CD4-positive, alpha-beta T cell (primary cell): ENCODE measurements at regions not wholly inside any gene's neighbourhood (a gene's known extent, or its start where the extent isn't known, plus 50 kb on each side); places are given as distances from the start of the nearest gene placed in this dataset.

Experiments
- ATAC-seq: fragments of 200-7000 bp; cut with Tn5 transposase; one replicate; pipeline ENCODE4 v1.10.0; 2022; ENCODE audit warnings: mild to moderate bottlenecking; ENCODE audit not compliant: poor library complexity
- CTCF ChIA-PET: fragments of 350-600 bp; sonication (Branson Sonifier 250); formaldehyde crosslinking; loops from one replicate; lab custom pipeline; 2021; ENCODE audit warnings: antibody characterized with exemption, inconsistent platforms; lab: Charles Lee
- POLR2A ChIA-PET: fragments of 350-600 bp; sonication (Branson Sonifier 250); formaldehyde crosslinking; loops from one replicate; lab custom pipeline; 2021; ENCODE audit warnings: antibody characterized with exemption, inconsistent platforms; lab: Charles Lee
- DNase-seq, 14 experiments: peaks; one replicate each; pipeline ENCODE4 v3.0.0-alpha.2; 2013 to 2020; ENCODE audit warnings: mixed read lengths in 2 of 14
- H3K27ac ChIP-seq, 2 donors: one replicate each; pipeline versions ENCODE4 v1.5.1 to v1.7.0; 2013; ENCODE audit warnings: low read length in 2 of 2, low read depth in 1 of 2, mild to moderate bottlenecking in 1 of 2
- H3K27me3 ChIP-seq, 2 experiments: 1 replicate in 1 of 2; 2 replicates in 1 of 2; pipeline versions ENCODE4 v1.6.1 to v1.7.0; 2013; ENCODE audit warnings: low read length in 2 of 2, control low read depth in 1 of 2, mild to moderate bottlenecking in 1 of 2, moderate library complexity in 1 of 2; ENCODE audit not compliant: insufficient read depth in 2 of 2, control insufficient read depth in 1 of 2
- H3K36me3 ChIP-seq: one replicate; pipeline ENCODE4 v1.6.1; 2013; ENCODE audit warnings: low read length, control low read depth; ENCODE audit not compliant: insufficient read depth
- H3K4me1 ChIP-seq: one replicate; pipeline ENCODE4 v1.6.1; 2013; ENCODE audit warnings: low read length, control low read depth; ENCODE audit not compliant: insufficient read depth
- H3K4me3 ChIP-seq: one replicate; pipeline ENCODE4 v1.5.1; 2013; ENCODE audit warnings: mild to moderate bottlenecking, low read length, moderate library complexity
- H3K9me3 ChIP-seq, 2 experiments: 1 replicate in 1 of 2; 2 replicates in 1 of 2; pipeline versions ENCODE4 v1.6.1 to v1.7.0; 2013; ENCODE audit warnings: low read length in 2 of 2, mild to moderate bottlenecking in 2 of 2, control low read depth in 1 of 2, moderate library complexity in 1 of 2; ENCODE audit not compliant: control insufficient read depth in 1 of 2, insufficient read depth in 1 of 2
- H3K27ac Mint-ChIP-seq: one replicate; pipeline ENCODE4 v1.8.0; 2020; ENCODE audit warnings: mixed read lengths
- H3K27me3 Mint-ChIP-seq: one replicate; pipeline ENCODE4 v1.8.0; 2021; ENCODE audit warnings: mixed read lengths
- H3K36me3 Mint-ChIP-seq: one replicate; pipeline ENCODE4 v1.8.0; 2021; ENCODE audit warnings: low read depth, mixed read lengths
- H3K4me1 Mint-ChIP-seq: one replicate; pipeline ENCODE4 v1.8.0; 2021; ENCODE audit warnings: low read depth, mixed read lengths
- H3K4me3 Mint-ChIP-seq: one replicate; pipeline ENCODE4 v1.8.0; 2020; ENCODE audit warnings: mild to moderate bottlenecking, mixed read lengths
- H3K9me3 Mint-ChIP-seq: one replicate; pipeline ENCODE4 v1.8.0; 2020; ENCODE audit warnings: mixed read lengths
- intact Hi-C, 2 experiments: fragments of 100-400 bp; cut with DNase I in 1 of 2; cut with micrococcal nuclease in 1 of 2; formaldehyde crosslinking; loops; one replicate each; pipeline versions ENCODE4 v1.15.1 to v1.9.0; 2023 to 2025; cut with DNase I, micrococcal nuclease
- TF ChIP-seq, protein P1 (sequence below): fragments of 200-600 bp; IDR thresholded peaks from one replicate; pipeline ENCODE4 v1.8.0; 2022; ENCODE audit warnings: antibody characterized with exemption, mild to moderate bottlenecking

DNA sequence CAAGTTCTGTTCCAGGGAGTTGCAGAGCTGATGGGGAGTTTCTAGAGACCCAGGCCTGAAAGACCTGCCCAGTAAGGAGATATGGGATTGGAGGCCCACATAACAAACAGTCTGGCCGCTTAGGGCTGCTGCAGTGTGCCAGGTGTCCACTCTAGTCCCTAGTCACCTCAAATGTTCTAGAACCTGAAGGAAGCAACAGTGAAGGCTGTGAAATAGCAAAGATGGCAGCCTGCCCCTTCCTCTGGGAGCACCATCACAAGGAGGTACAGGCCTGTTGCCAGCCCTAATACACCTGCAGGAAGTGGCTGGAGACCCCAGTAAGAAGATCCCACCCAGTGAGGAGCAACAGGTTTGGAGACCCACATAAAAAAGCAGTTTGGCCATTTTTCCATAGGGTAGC is 783.8 kb upstream of the EDIL3 start:
- intact Hi-C loops = no loop called here
- no peak for DNase-seq
- ChIA-PET POLR2A (no interaction called here), CTCF (no interaction called here)
- Mint-ChIP-seq H3K4me3 (no peak overlapping the region), H3K36me3 (no peaks in the 10 kb centered on the region), H3K27me3 (no peaks in the 10 kb centered on the region), H3K9me3 (peaks cover 5% of the 10 kb centered on the region), H3K4me1 (no peaks in the 10 kb centered on the region), H3K27ac (no peak overlapping the region)
- Histone ChIP-seq H3K27me3 (no peaks in the 10 kb centered on the region), H3K4me3 (no peak overlapping the region), H3K4me1 (no peaks in the 10 kb centered on the region), H3K27ac (no peak overlapping the region), H3K9me3 (peaks cover 0 to 16% of the 10 kb centered on the region in 2 experiments), H3K36me3 (no peaks in the 10 kb centered on the region)
- TF ChIP-seq, protein P1, sequence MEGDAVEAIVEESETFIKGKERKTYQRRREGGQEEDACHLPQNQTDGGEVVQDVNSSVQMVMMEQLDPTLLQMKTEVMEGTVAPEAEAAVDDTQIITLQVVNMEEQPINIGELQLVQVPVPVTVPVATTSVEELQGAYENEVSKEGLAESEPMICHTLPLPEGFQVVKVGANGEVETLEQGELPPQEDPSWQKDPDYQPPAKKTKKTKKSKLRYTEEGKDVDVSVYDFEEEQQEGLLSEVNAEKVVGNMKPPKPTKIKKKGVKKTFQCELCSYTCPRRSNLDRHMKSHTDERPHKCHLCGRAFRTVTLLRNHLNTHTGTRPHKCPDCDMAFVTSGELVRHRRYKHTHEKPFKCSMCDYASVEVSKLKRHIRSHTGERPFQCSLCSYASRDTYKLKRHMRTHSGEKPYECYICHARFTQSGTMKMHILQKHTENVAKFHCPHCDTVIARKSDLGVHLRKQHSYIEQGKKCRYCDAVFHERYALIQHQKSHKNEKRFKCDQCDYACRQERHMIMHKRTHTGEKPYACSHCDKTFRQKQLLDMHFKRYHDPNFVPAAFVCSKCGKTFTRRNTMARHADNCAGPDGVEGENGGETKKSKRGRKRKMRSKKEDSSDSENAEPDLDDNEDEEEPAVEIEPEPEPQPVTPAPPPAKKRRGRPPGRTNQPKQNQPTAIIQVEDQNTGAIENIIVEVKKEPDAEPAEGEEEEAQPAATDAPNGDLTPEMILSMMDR = no peak
- ATAC-seq = no peak

DNA sequence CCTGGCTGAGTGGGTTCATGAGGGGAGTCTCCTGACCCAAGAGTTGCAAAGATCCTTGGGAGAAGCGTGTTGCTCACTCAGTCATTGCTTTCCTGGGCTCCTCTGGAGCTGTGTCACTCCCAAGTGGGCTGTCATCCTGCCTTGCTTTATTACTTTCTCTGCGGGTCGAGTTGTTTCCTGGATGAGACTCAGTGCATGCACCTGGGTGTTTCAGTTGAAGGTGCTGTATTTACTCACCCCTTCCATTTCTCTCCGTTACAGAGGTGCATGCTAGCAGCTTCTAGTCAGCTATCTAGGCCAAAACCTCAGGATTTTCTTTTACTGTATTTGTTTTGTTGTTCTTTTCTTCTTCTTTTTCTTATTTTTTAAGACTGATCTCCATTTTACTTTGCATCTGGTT is 785.5 kb upstream of the EDIL3 start:
- TF ChIP-seq, protein P1 = no peak
- Mint-ChIP-seq H3K4me1 (no peaks in the 10 kb centered on the region), H3K27me3 (no peaks in the 10 kb centered on the region), H3K9me3 (peaks cover 5% of the 10 kb centered on the region), H3K4me3 (no peak overlapping the region), H3K27ac (no peak overlapping the region), H3K36me3 (no peaks in the 10 kb centered on the region)
- Histone ChIP-seq H3K36me3 (no peaks in the 10 kb centered on the region), H3K4me1 (no peaks in the 10 kb centered on the region), H3K4me3 (no peak overlapping the region), H3K9me3 (peaks cover 0 to 11% of the 10 kb centered on the region in 2 experiments), H3K27me3 (no peaks in the 10 kb centered on the region), H3K27ac (no peak overlapping the region)
- no peak for DNase-seq
- ATAC-seq = no peak
- intact Hi-C loops = no loop called here
- ChIA-PET POLR2A (no interaction called here), CTCF (no interaction called here)

DNA sequence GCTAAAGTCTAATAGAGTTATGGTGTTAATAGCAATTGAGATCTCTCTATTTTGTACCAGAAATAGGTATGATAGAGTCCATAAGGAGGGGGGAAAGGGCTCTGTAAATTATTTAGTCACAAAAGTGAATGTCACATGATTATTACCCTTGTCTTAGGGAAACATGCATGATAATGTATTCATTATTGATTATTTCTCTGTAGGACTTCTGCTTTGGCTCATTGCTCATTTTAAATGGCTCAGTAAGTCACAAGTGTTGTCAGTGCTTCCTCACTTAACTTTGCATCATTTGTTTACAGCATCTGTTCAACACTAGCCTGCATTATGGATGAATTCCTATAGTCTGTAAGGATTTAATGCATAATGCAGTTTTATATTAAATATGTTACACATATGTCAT is 788.8 kb upstream of the EDIL3 start:
- DNase-seq = no peak
- Mint-ChIP-seq H3K9me3 (no peaks in the 10 kb centered on the region), H3K27ac (no peak overlapping the region), H3K36me3 (no peaks in the 10 kb centered on the region), H3K4me3 (no peak overlapping the region), H3K4me1 (no peaks in the 10 kb centered on the region), H3K27me3 (no peaks in the 10 kb centered on the region)
- ATAC-seq = no peak
- Histone ChIP-seq H3K4me1 (no peaks in the 10 kb centered on the region), H3K36me3 (no peaks in the 10 kb centered on the region), H3K27ac (no peak overlapping the region), H3K4me3 (no peak overlapping the region), H3K27me3 (no peaks in the 10 kb centered on the region), H3K9me3 (peaks cover 0 to 4% of the 10 kb centered on the region in 2 experiments)
- POLR2A ChIA-PET = no interaction called here
- TF ChIP-seq, protein P1 = no peak
- intact Hi-C loops = no loop called here
- CTCF ChIA-PET = no interaction called here
